Fibroblast of mammary gland (primary cell): ENCODE measurements at regions not wholly inside any gene's neighbourhood (a gene's known extent, or its start where the extent isn't known, plus 50 kb on each side); places are given as distances from the start of the nearest gene placed in this dataset.

ENCODE experiments used
- DNase-seq: peaks from one replicate; pipeline ENCODE4 v3.0.0-alpha.2; 2010; ENCODE audit warnings: low read depth
- H3K4me3 ChIP-seq: 2 replicates; pipeline ENCODE4 v1.5.1; 2011; ENCODE audit warnings: low read depth, mild to moderate bottlenecking, low read length, moderate library complexity; ENCODE audit not compliant: control insufficient read depth
- CTCF ChIP-seq: conservative IDR thresholded peaks from 2 replicates; pipeline ENCODE4 v1.5.1; 2011; ENCODE audit warnings: low read depth, low read length, inconsistent platforms; ENCODE audit not compliant: control insufficient read depth, insufficient read depth

GRCh38 chr6:49050584-49050983 is 412.5 kb downstream of the MMUT start:
- no peak for DNase-seq
- TF ChIP-seq CTCF = no peak
- H3K4me3 ChIP-seq = no peak overlapping the region

- no peak overlapping the region for H3K4me3 ChIP-seq
- TF ChIP-seq CTCF = no peak
- DNase-seq = peak; percentile 5
These were observed 424.7 kb downstream of the MMUT start for GRCh38 chr6:49038294-49038822.

GRCh38 chr6:49030251-49031020 is 432.6 kb downstream of the MMUT start:
- no peak overlapping the region for H3K4me3 ChIP-seq
- no peak for TF ChIP-seq CTCF
- DNase-seq = peak; percentile 50

GRCh38 chr6:49027644-49028043 is 435.4 kb downstream of the MMUT start:
- no peak overlapping the region for H3K4me3 ChIP-seq
- DNase-seq = no peak
- TF ChIP-seq CTCF = no peak

GRCh38 chr6:49025273-49026240 is 437.5 kb downstream of the MMUT start:
- no peak for DNase-seq
- no peak for TF ChIP-seq CTCF
- H3K4me3 ChIP-seq = no peak overlapping the region

- no peak for TF ChIP-seq CTCF
- H3K4me3 ChIP-seq = no peak overlapping the region
- DNase-seq = no peak
These were observed 458.3 kb downstream of the MMUT start for GRCh38 chr6:49004801-49005200.
